ENCODE measurements at regions not wholly inside any gene's neighbourhood (a gene's known extent, or its start where the extent isn't known, plus 50 kb on each side); places are given as distances from the start of the nearest gene placed in this dataset.
A peak's percentile ranks its signal among the peaks of the same experiment; 100 is the strongest.

DNA sequence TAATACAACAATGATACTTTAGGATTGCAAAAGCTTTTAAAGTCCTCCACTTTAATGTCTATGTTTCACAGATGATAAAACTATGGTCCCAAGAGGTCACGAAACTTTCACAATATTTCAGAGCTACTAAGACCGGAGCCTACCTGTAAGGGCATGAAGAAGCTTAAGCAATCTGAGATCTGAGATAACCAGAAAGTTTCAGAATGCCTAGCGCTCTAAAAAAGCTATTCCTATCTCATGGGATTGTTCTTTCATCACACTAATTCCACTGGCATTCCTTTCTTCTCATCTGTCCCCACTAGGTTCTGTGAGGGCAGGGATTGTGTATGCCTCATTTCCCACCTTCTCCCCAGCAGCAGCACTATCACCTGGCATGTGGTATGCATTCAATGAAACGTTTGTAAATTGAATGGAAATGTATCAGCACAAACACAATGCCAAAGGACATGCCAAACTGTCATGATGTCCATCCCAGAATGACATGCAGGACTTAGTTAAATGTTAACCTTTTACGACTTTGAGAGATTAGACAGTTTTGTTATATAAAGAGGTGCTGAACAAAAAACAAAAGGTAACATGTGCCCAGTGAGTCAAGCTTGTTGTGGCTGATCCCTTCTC, 104.7 kb upstream of the NR2F2 start:
- no peaks in the 10 kb centered on the region for H3K36me3 ChIP-seq
- no peak overlapping the region for H3K4me3 ChIP-seq
- H3K9me3 ChIP-seq (ENCODE audit: low read depth), result no peaks in the 10 kb centered on the region
- TF ChIP-seq, protein P1, sequence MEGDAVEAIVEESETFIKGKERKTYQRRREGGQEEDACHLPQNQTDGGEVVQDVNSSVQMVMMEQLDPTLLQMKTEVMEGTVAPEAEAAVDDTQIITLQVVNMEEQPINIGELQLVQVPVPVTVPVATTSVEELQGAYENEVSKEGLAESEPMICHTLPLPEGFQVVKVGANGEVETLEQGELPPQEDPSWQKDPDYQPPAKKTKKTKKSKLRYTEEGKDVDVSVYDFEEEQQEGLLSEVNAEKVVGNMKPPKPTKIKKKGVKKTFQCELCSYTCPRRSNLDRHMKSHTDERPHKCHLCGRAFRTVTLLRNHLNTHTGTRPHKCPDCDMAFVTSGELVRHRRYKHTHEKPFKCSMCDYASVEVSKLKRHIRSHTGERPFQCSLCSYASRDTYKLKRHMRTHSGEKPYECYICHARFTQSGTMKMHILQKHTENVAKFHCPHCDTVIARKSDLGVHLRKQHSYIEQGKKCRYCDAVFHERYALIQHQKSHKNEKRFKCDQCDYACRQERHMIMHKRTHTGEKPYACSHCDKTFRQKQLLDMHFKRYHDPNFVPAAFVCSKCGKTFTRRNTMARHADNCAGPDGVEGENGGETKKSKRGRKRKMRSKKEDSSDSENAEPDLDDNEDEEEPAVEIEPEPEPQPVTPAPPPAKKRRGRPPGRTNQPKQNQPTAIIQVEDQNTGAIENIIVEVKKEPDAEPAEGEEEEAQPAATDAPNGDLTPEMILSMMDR (IDR thresholded peaks at IDR 0.05; ENCODE audit: low read depth, low read length), result no peak
- no peaks in the 10 kb centered on the region for H3K4me1 ChIP-seq (ENCODE audit: low read depth)
- H3K27me3 ChIP-seq, result peaks cover 7% of the 10 kb centered on the region
- H3K27ac ChIP-seq, result no peak overlapping the region
- no peak for DNase-seq (ENCODE audit: low read depth in 1 of 2, low spot score in 1 of 2)

DNA sequence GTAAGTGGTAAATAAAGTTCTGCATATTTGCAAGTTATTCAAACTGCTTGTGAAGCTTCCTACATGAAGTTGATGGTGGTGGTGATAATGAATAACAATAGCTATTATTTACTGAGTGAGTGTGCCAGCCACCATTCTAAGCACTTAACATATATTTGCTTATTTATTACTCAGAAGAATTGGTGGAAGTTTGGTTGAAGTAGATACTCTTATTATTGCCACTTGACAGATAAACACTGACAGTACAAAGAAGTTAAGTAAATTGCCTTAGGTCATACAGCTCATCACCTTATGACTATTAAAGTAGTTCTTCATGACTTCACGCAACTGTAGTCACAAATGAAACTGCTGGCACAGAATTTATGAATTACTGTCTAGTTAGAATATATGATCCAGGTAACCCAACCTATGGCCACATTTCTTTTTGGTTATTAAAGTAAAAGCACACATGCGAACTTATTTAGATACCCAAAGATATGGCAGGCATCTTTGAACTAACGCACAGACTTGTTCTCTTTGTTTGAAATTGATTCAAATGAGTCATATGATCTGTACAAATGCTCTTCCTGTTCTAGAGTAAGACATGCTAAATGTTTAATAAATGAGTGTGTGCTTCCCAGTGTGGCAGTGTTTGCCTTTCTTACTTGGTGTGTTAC, 99.8 kb upstream of the NR2F2 start:
- DNase-seq (ENCODE audit: low read depth in 1 of 2, low spot score in 1 of 2), result peak in 1 of 2 donors; percentile 13
- no peaks in the 10 kb centered on the region for H3K4me1 ChIP-seq (ENCODE audit: low read depth)
- H3K27ac ChIP-seq, result no peak overlapping the region
- TF ChIP-seq, protein P1 (IDR thresholded peaks at IDR 0.05; ENCODE audit: low read depth, low read length), result no peak
- H3K27me3 ChIP-seq, result no peaks in the 10 kb centered on the region
- H3K4me3 ChIP-seq, result no peak overlapping the region
- H3K9me3 ChIP-seq (ENCODE audit: low read depth), result no peaks in the 10 kb centered on the region
- H3K36me3 ChIP-seq, result no peaks in the 10 kb centered on the region

DNA sequence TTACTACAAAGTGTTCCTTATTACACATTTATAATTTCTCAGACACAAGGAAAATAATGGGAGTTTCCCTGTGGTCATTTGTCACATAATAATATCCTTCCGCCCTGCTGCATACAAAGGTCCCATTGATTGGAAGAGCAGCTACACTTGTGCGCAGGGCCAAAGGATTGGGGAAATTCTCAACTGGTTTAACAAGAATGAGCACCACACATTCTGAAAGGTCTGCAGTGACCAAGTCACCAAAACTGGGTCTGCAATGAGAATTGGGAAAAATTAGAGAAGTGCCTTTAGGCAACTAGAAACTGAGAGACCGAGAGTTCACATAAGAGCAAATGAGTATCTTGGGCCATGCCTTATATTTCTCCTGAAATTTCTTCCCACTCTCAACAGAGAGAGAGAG, 98.2 kb upstream of the NR2F2 start:
- DNase-seq (ENCODE audit: low read depth in 1 of 2, low spot score in 1 of 2), result no peak
- Histone ChIP-seq H3K9me3 (ENCODE audit: low read depth) (no peaks in the 10 kb centered on the region), H3K4me3 (no peak overlapping the region), H3K4me1 (ENCODE audit: low read depth) (no peaks in the 10 kb centered on the region), H3K27ac (no peak overlapping the region), H3K36me3 (no peaks in the 10 kb centered on the region), H3K27me3 (no peaks in the 10 kb centered on the region)
- TF ChIP-seq, protein P1 (IDR thresholded peaks at IDR 0.05; ENCODE audit: low read depth, low read length), result no peak

DNA sequence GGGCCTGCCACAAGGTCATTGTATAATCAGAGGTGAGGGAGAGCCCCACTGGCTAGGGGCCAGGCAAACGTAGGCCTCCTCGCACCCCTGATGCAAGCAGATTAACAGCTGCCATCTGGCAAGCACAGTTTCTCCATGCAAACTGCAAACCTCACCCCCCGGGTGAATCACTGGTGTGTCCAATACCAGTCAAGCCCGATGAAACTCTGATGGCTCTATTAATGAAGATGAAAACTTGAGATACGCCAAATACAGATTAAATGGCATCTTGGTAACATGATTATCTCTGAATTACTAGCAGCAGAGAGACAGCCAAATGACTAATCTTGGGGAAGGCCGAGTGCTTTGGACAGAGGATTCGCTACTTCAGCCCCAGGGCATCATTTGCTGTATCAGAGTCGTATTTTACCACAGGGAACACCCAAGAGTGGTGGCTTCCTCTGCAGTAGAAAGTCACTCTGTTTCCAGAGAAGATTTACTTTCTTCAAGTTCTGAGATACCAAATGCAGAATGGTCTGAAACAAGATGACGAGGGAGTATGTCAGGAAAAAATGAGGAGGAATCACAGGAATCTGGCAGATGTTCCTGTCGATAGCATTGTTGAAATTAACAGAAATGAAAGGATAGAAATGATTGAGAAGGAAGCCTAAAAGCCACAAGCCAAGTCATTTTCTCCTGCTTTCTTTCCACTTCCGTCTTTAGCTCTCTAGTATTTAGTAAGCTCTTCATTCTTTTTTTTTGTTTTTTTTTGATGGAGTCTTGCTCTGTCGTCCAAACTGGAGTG, 96.2 kb upstream of the NR2F2 start:
- Histone ChIP-seq H3K4me1 (ENCODE audit: low read depth) (no peaks in the 10 kb centered on the region), H3K27ac (no peak overlapping the region), H3K27me3 (no peaks in the 10 kb centered on the region), H3K4me3 (no peak overlapping the region), H3K36me3 (no peaks in the 10 kb centered on the region), H3K9me3 (ENCODE audit: low read depth) (no peaks in the 10 kb centered on the region)
- DNase-seq (ENCODE audit: low read depth in 1 of 2, low spot score in 1 of 2), result peak in 1 of 2 donors; percentile 47
- TF ChIP-seq, protein P1 (IDR thresholded peaks at IDR 0.05; ENCODE audit: low read depth, low read length), result no peak

DNA sequence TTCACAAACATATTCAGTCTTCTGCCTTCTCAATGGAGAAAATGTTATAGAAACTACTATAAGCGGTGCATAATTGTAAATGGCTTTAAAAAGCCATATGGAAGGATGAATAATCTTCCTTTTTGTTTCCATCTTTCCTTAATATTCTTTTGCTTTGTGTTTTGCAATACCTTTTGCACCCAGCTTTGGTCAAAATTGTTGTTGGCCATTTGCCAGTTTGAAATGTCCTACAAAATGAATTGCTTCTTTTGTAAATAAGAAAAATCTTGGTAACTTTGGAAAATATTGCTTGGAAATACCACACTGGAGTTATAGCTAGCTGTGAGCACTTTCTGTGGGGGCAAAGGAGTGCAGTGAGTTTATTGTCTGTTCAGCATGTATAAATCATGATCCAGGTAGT, 93.5 kb upstream of the NR2F2 start:
- no peaks in the 10 kb centered on the region for H3K9me3 ChIP-seq (ENCODE audit: low read depth)

More for the DNA sequence above, 93.5 kb upstream of the NR2F2 start:
- TF ChIP-seq, protein P1 (IDR thresholded peaks at IDR 0.05; ENCODE audit: low read depth, low read length), result no peak
- H3K36me3 ChIP-seq, result no peaks in the 10 kb centered on the region
- H3K4me3 ChIP-seq, result no peak overlapping the region
- peak in 1 of 2 donors; percentile 21 for DNase-seq (ENCODE audit: low read depth in 1 of 2, low spot score in 1 of 2)
- H3K4me1 ChIP-seq (ENCODE audit: low read depth), result no peaks in the 10 kb centered on the region
- H3K27ac ChIP-seq, result no peak overlapping the region
- H3K27me3 ChIP-seq, result no peaks in the 10 kb centered on the region

All from cardiac muscle cell (in vitro differentiated cells and primary cell).